OCI-LY3 (cell line): ENCODE measurements at regions not wholly inside any gene's neighbourhood (a gene's known extent, or its start where the extent isn't known, plus 50 kb on each side); places are given as distances from the start of the nearest gene placed in this dataset.
"Not testable (repeated sequence)": the region's sequence is repeated elsewhere in the genome, so short reads cannot be mapped to it uniquely, and the experiment has no call there.

ENCODE experiments used
- H2AFZ ChIP-seq: fragments of 200-600, 300-600 bp; shearing (Covaris generic); 2 replicates; pipeline ENCODE4 v1.6.0; 2014; ENCODE audit warnings: antibody characterized with exemption, low read depth, low read length
- H3K27ac ChIP-seq: fragments of 200-600, 300-600 bp; sonication (generic); 2 replicates; pipeline ENCODE4 v1.5.1; 2014; ENCODE audit warnings: mild to moderate bottlenecking, low read length, moderate library complexity, mixed read lengths
- H3K27me3 ChIP-seq: fragments of 200-600, 300-600 bp; sonication (generic); 2 replicates; pipeline ENCODE4 v1.6.1; 2014; ENCODE audit warnings: low read depth, low read length, mixed read lengths
- H3K36me3 ChIP-seq: fragments of 200-600, 300-600 bp; sonication (generic); replicated peaks from 2 replicates; pipeline ENCODE3; 2014; ENCODE audit warnings: low read depth, low read length, mixed read lengths
- H3K4me1 ChIP-seq: fragments of 300-600, 200-600 bp; sonication (generic); 2 replicates; pipeline ENCODE4 v1.6.1; 2014; ENCODE audit warnings: low read length, mixed read lengths
- H3K4me2 ChIP-seq: fragments of 200-600, 300-600 bp; sonication (generic); 2 replicates; pipeline ENCODE4 v1.6.1; 2014; ENCODE audit warnings: low read length, mixed read lengths
- H3K4me3 ChIP-seq: fragments of 300-600, 200-600 bp; sonication (generic); 2 replicates; pipeline ENCODE4 v1.5.1; 2014; ENCODE audit warnings: antibody characterized with exemption, mild to moderate bottlenecking, low read length, moderate library complexity
- H3K79me2 ChIP-seq: fragments of 300-600, 200-600 bp; shearing (Covaris generic); 2 replicates; pipeline ENCODE4 v1.6.1; 2014; ENCODE audit warnings: mild to moderate bottlenecking, low read length, mixed read lengths
- H3K9ac ChIP-seq: fragments of 300-600, 200-600 bp; shearing (Covaris generic); 2 replicates; pipeline ENCODE4 v1.6.0; 2014; ENCODE audit warnings: mild to moderate bottlenecking, low read length, moderate library complexity
- H3K9me3 ChIP-seq: fragments of 200-600, 300-600 bp; shearing (Covaris generic); 2 replicates; pipeline ENCODE4 v1.6.1; 2014; ENCODE audit warnings: low read length, mixed read lengths; ENCODE audit not compliant: insufficient read depth
- H4K20me1 ChIP-seq: fragments of 200-600, 300-600 bp; sonication (generic); 2 replicates; pipeline ENCODE4 v1.6.1; 2016; ENCODE audit warnings: low read length, mixed read lengths; ENCODE audit not compliant: insufficient read depth
- EZH2phosphoT487 ChIP-seq: fragments of 200-600 bp; shearing (Covaris generic); IDR thresholded peaks from 2 replicates; pipeline ENCODE4 v1.6.1; 2018; ENCODE audit warnings: antibody characterized with exemption, mixed run types, low read depth
- TF ChIP-seq, protein P1 (sequence below): fragments of 200-600, 300-600 bp; sonication (generic); IDR thresholded peaks from 2 replicates; pipeline ENCODE4 v1.5.1; 2014; ENCODE audit warnings: antibody characterized with exemption, low read length, low read depth

DNA sequence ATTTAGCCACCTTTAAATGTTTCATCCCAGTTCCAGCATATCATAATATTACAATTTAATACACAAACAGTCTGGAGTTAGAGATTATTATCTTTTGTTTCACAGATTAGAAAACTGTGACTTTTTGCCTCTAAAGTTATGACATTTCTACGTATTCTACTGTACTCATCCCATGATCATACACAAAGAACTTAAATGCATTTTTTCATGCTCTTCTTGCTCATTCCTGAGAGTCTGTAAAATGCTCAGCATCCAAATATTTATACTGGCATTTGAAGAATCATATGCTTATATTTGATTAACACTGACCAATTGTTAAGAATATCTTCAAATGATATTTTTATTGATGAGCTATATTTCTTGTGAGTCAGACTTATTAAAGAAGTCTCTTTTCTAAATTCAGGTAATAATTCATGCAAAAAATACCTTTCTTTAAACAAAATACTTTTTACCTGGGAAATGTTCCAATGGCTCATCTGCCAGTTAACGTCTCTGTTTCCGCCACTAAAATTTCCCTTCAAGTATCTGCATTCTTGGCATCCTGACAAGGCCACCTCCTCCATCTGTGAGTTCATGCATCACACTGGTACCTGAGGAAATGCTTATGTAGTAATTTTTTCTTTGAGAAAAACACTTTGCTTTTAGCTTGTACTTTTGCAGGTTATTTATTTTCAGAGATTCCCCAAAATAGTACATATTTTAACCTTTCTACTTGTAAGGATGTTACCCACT lies 139.6 kb upstream of the RASA1 start:
- H2AFZ ChIP-seq, result no peak overlapping the region
- no peaks in the 10 kb centered on the region for H3K79me2 ChIP-seq

DNA sequence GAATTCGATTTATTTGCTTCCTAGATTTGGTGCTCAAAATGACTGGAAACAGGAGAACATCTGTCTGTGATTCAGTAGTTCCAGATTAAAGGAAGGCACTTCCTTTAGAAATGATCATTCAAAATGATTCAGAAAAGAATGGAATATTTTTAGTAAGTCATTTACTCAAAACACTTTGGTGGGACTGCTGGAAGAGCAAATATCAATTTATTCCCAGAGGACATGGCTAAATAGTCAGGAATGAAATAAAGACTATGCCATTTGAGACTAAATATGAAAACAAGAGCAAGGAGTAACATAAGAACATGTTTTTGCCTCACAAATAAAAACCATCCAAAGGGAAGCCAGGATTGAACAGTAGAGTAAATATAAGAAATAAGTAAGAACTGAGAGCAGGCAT lies 138.6 kb upstream of the RASA1 start:
- Histone ChIP-seq H3K27me3 (no peaks in the 10 kb centered on the region), H3K9ac (no peak overlapping the region), H2AFZ (no peak overlapping the region), H4K20me1 (no peaks in the 10 kb centered on the region), H3K9me3 (no peaks in the 10 kb centered on the region), H3K36me3 (no peaks in the 10 kb centered on the region), H3K79me2 (no peaks in the 10 kb centered on the region), H3K4me2 (no peak overlapping the region), H3K4me3 (no peak overlapping the region), H3K4me1 (no peaks in the 10 kb centered on the region), H3K27ac (no peak overlapping the region)
- TF ChIP-seq, protein P1, sequence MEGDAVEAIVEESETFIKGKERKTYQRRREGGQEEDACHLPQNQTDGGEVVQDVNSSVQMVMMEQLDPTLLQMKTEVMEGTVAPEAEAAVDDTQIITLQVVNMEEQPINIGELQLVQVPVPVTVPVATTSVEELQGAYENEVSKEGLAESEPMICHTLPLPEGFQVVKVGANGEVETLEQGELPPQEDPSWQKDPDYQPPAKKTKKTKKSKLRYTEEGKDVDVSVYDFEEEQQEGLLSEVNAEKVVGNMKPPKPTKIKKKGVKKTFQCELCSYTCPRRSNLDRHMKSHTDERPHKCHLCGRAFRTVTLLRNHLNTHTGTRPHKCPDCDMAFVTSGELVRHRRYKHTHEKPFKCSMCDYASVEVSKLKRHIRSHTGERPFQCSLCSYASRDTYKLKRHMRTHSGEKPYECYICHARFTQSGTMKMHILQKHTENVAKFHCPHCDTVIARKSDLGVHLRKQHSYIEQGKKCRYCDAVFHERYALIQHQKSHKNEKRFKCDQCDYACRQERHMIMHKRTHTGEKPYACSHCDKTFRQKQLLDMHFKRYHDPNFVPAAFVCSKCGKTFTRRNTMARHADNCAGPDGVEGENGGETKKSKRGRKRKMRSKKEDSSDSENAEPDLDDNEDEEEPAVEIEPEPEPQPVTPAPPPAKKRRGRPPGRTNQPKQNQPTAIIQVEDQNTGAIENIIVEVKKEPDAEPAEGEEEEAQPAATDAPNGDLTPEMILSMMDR, result no peak
- no peak for TF ChIP-seq EZH2phosphoT487

More for the DNA sequence above, 139.6 kb upstream of the RASA1 start:
- Histone ChIP-seq H3K4me2 (no peak overlapping the region), H3K27ac (no peak overlapping the region), H3K4me3 (no peak overlapping the region), H3K27me3 (no peaks in the 10 kb centered on the region), H3K4me1 (peaks cover 8% of the 10 kb centered on the region), H3K9ac (no peak overlapping the region), H3K36me3 (no peaks in the 10 kb centered on the region), H3K9me3 (no peaks in the 10 kb centered on the region), H4K20me1 (no peaks in the 10 kb centered on the region)
- no peak for TF ChIP-seq EZH2phosphoT487
- TF ChIP-seq, protein P1, result no peak

DNA sequence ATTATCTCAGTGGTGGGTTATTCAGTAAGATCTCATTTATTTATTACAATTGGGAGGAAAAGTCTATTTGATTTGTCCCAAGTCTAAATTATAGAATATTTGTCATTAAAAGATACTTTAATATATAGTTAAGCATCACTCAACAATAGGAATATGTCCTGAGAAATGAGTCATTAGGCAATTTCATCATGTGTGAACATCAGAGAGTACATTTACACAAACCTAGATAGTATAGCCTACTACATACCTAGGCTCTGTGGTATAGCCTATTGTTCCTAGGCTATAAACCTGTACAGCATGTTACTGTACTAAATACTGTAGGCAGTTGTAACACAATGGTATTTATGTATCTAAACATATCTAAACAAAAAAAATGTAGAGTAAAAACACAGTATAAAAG lies 135.0 kb upstream of the RASA1 start:
- Histone ChIP-seq H3K27ac (no peak overlapping the region), H3K4me3 (no peak overlapping the region), H3K9me3 (no peaks in the 10 kb centered on the region), H3K4me1 (no peaks in the 10 kb centered on the region), H3K27me3 (no peaks in the 10 kb centered on the region), H3K9ac (no peak overlapping the region), H2AFZ (no peak overlapping the region), H4K20me1 (no peaks in the 10 kb centered on the region), H3K36me3 (no peaks in the 10 kb centered on the region), H3K79me2 (no peaks in the 10 kb centered on the region), H3K4me2 (no peak overlapping the region)
- TF ChIP-seq, protein P1, result no peak
- no peak for TF ChIP-seq EZH2phosphoT487

DNA sequence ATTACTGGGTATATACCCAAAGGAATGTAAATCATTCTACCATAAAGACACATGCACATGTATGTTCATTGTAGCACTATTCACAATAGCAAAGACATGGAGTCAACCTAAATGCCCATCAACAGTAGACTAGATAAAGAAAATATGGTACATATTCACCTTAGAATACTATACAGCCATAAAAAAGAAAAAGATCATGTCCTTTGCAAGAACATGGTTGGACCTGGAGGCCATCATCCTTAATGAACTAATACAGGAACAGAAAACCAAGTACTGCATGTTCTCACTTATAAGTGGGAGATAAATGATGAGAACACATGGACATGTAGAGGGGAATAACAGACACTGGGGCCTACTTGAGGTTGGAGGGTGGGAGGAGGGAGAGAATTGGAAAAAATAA lies 133.2 kb upstream of the RASA1 start:
- H3K36me3 ChIP-seq, H2AFZ ChIP-seq, H3K9ac ChIP-seq, H3K79me2 ChIP-seq, H3K27me3 ChIP-seq, H3K9me3 ChIP-seq, H3K4me3 ChIP-seq, H4K20me1 ChIP-seq, H3K4me1 ChIP-seq, H3K4me2 ChIP-seq, H3K27ac ChIP-seq: not testable (repeated sequence)
